SK-N-SH (cell line): ENCODE measurements at regions not wholly inside any gene's neighbourhood (a gene's known extent, or its start where the extent isn't known, plus 50 kb on each side); places are given as distances from the start of the nearest gene placed in this dataset.

Experiments
- CTCF ChIA-PET: fragments of 300-600, 350-600 bp; formaldehyde crosslinking; extraction: SDS; loops from one replicate; lab custom pipeline; 2021; lab: Yijun Ruan, JAX
- POLR2A ChIA-PET: fragments of 350-600 bp; sonication (Branson Sonifier 250); formaldehyde crosslinking; extraction: SDS; loops from one replicate; lab custom pipeline; 2020; ENCODE audit warnings: antibody characterized with exemption, inconsistent platforms; lab: Yijun Ruan, JAX
- DNase-seq: peaks from one replicate; pipeline ENCODE4 v3.0.0; 2012
- H2AFZ ChIP-seq: fragments of 200-600 bp; sonication (generic); 2 replicates; pipeline ENCODE4 v1.8.1; 2016; ENCODE audit warnings: antibody characterized with exemption, mild to moderate bottlenecking, low read depth
- H3F3A ChIP-seq: fragments of 200-600 bp; sonication (generic); replicated peaks from 2 replicates; pipeline ENCODE3; 2016; ENCODE audit warnings: antibody characterized with exemption, mild to moderate bottlenecking; ENCODE audit not compliant: insufficient read depth
- H3K27ac ChIP-seq, 2 experiments: fragments of 200-500 bp in 1 of 2; fragments of 200-600 bp in 1 of 2; sonication (Bioruptor generic) in 1 of 2; sonication (generic), shearing (Covaris generic) in 1 of 2; 2 replicates each; pipeline versions ENCODE4 v1.5.1 to v1.6.1; 2014 to 2016; ENCODE audit warnings: low read depth in 2 of 2, inconsistent platforms in 1 of 2, low read length in 1 of 2, mild to moderate bottlenecking in 1 of 2, mixed read lengths in 1 of 2
- H3K27me3 ChIP-seq: fragments of 200-600 bp; sonication (generic), shearing (Covaris generic); 2 replicates; pipeline ENCODE4 v1.6.1; 2016; ENCODE audit warnings: mixed run types; ENCODE audit not compliant: insufficient read depth
- H3K36me3 ChIP-seq, 2 experiments: fragments of 200-500 bp in 1 of 2; fragments of 200-600 bp in 1 of 2; sonication (Bioruptor generic) in 1 of 2; sonication (generic) in 1 of 2; replicated peaks in 1 of 2; 2 replicates each; pipeline versions ENCODE3 to v1.5.1; 2014 to 2016; ENCODE audit warnings: low read length in 1 of 2, mild to moderate bottlenecking in 1 of 2; ENCODE audit not compliant: insufficient read depth in 2 of 2, control insufficient read depth in 1 of 2
- H3K4me1 ChIP-seq, 2 experiments: fragments of 200-500 bp in 1 of 2; fragments of 200-600 bp in 1 of 2; sonication (Bioruptor generic) in 1 of 2; sonication (generic), shearing (Covaris generic) in 1 of 2; 2 replicates each; pipeline versions ENCODE4 v1.5.1 to v1.6.1; 2014 to 2016; ENCODE audit warnings: low read depth in 1 of 2, low read length in 1 of 2, mixed run types in 1 of 2; ENCODE audit not compliant: insufficient read depth in 2 of 2, control insufficient read depth in 1 of 2
- H3K4me2 ChIP-seq: fragments of 200-600 bp; sonication (generic), shearing (Covaris generic); 2 replicates; pipeline ENCODE4 v1.6.1; 2017; ENCODE audit warnings: mixed run types
- H3K4me3 ChIP-seq, 2 experiments: fragments of 200-500 bp in 1 of 2; fragments of 200-600 bp in 1 of 2; sonication (Bioruptor generic) in 1 of 2; sonication (generic), shearing (Covaris generic) in 1 of 2; 2 replicates each; pipeline versions ENCODE4 v1.5.1 to v1.8.1; 2014 to 2016; ENCODE audit warnings: low read depth in 2 of 2, inconsistent platforms in 1 of 2, low read length in 1 of 2, mild to moderate bottlenecking in 1 of 2, mixed read lengths in 1 of 2, moderate library complexity in 1 of 2
- H3K79me2 ChIP-seq: fragments of 200-600 bp; sonication (generic); 2 replicates; pipeline ENCODE4 v1.8.1; 2017; ENCODE audit warnings: mild to moderate bottlenecking; ENCODE audit not compliant: insufficient read depth
- H3K9ac ChIP-seq: fragments of 200-600 bp; sonication (generic); 2 replicates; pipeline ENCODE4 v1.6.1; 2017; ENCODE audit warnings: mixed run types
- H3K9me2 ChIP-seq: fragments of 200-600 bp; sonication (generic); 2 replicates; pipeline ENCODE4 v1.6.1; 2017; ENCODE audit warnings: mixed run types
- H3K9me3 ChIP-seq: fragments of 200-600 bp; sonication (generic); 2 replicates; pipeline ENCODE4 v1.6.1; 2017; ENCODE audit warnings: mixed run types, mild to moderate bottlenecking, moderate library complexity
- H4K20me1 ChIP-seq: fragments of 200-600 bp; sonication (generic); 2 replicates; pipeline ENCODE4 v1.6.1; 2017; ENCODE audit warnings: mild to moderate bottlenecking, mixed run types; ENCODE audit not compliant: insufficient read depth
- ELF1 ChIP-seq: IDR thresholded peaks from 2 replicates; pipeline ENCODE4 v1.4.0; 2012
- EP300 ChIP-seq, 2 experiments: IDR thresholded peaks; 2 replicates each; pipeline versions ENCODE4 v1.4.0 to v1.6.1; 2012; ENCODE audit warnings: borderline replicate concordance in 1 of 2, low read depth in 1 of 2, low read length in 1 of 2
- EZH2phosphoT487 ChIP-seq: fragments of 200-600 bp; sonication (generic); IDR thresholded peaks from 2 replicates; pipeline ENCODE4 v1.6.1; 2017; ENCODE audit warnings: low read depth, mixed run types, mild to moderate bottlenecking, antibody characterized with exemption, moderate library complexity, borderline replicate concordance
- FOSL2 ChIP-seq: IDR thresholded peaks from 2 replicates; pipeline ENCODE4 v1.4.0; 2012; ENCODE audit warnings: low read depth, mild to moderate bottlenecking, moderate library complexity, borderline replicate concordance
- FOXM1 ChIP-seq: IDR thresholded peaks from 2 replicates; pipeline ENCODE4 v1.4.0; 2012; ENCODE audit warnings: low read depth, mild to moderate bottlenecking
- GABPA ChIP-seq: IDR thresholded peaks from 2 replicates; pipeline ENCODE4 v1.4.0; 2012; ENCODE audit warnings: low read depth, mild to moderate bottlenecking
- GATA2 ChIP-seq: sonication (generic); formaldehyde crosslinking; IDR thresholded peaks from 2 replicates; pipeline ENCODE4 v1.5.0; 2020; ENCODE audit warnings: mild to moderate bottlenecking, missing genetic modification reagents
- NFIC ChIP-seq: IDR thresholded peaks from 2 replicates; pipeline ENCODE4 v1.4.0; 2012; ENCODE audit warnings: borderline replicate concordance
- PBX3 ChIP-seq: IDR thresholded peaks from 2 replicates; pipeline ENCODE4; 2012
- POLR2AphosphoS5 ChIP-seq: IDR thresholded peaks from 2 replicates; pipeline ENCODE4 v1.6.1; 2012; ENCODE audit warnings: low read depth, low read length
- RAD21 ChIP-seq: IDR thresholded peaks from 2 replicates; pipeline ENCODE4 v1.6.1; 2012; ENCODE audit warnings: mild to moderate bottlenecking, low read length
- RCOR1 ChIP-seq: fragments of 150-350 bp; IDR thresholded peaks from 2 replicates; pipeline ENCODE4 v1.6.1; 2017; ENCODE audit warnings: antibody characterized with exemption, low read length
- RXRA ChIP-seq: IDR thresholded peaks from 2 replicates; pipeline ENCODE4 v1.4.0; 2012; ENCODE audit warnings: low read depth, mild to moderate bottlenecking, borderline replicate concordance
- SIN3A ChIP-seq: IDR thresholded peaks from 2 replicates; pipeline ENCODE4 v1.6.1; 2012; ENCODE audit warnings: low read depth, mild to moderate bottlenecking, low read length, moderate library complexity, borderline replicate concordance
- TAF1 ChIP-seq: IDR thresholded peaks from 2 replicates; pipeline ENCODE4 v1.6.1; 2012; ENCODE audit warnings: low read depth, mild to moderate bottlenecking, low read length, moderate library complexity, borderline replicate concordance
- TCF12 ChIP-seq: IDR thresholded peaks from 2 replicates; pipeline ENCODE4 v1.4.0; 2012
- TEAD4 ChIP-seq: IDR thresholded peaks from 2 replicates; pipeline ENCODE4 v1.4.0; 2012; ENCODE audit warnings: mild to moderate bottlenecking, borderline replicate concordance; ENCODE audit not compliant: insufficient read depth
- YY1 ChIP-seq: IDR thresholded peaks from 2 replicates; pipeline ENCODE4 v1.4.0; 2012; ENCODE audit warnings: low read depth, mild to moderate bottlenecking
- WGBS: methylation state at CpG from one replicate; pipeline ENCODE4 v1.1.6; 2017; ENCODE audit warnings: low lambda C conversion rate; 5-methylcytosine and 5-hydroxymethylcytosine counted together
- TF ChIP-seq, protein P1 (sequence below): IDR thresholded peaks from 2 replicates; pipeline ENCODE4 v1.4.0; 2012; ENCODE audit warnings: low read depth, borderline replicate concordance
- TF ChIP-seq, protein P2 (sequence below): IDR thresholded peaks from 2 replicates; pipeline ENCODE4 v1.4.0; 2012; ENCODE audit warnings: low read depth, borderline replicate concordance
- TF ChIP-seq, protein P3 (sequence below): IDR thresholded peaks from 2 replicates; pipeline ENCODE4 v1.6.1; 2012; ENCODE audit warnings: mild to moderate bottlenecking, low read depth, low read length, moderate library complexity

DNA sequence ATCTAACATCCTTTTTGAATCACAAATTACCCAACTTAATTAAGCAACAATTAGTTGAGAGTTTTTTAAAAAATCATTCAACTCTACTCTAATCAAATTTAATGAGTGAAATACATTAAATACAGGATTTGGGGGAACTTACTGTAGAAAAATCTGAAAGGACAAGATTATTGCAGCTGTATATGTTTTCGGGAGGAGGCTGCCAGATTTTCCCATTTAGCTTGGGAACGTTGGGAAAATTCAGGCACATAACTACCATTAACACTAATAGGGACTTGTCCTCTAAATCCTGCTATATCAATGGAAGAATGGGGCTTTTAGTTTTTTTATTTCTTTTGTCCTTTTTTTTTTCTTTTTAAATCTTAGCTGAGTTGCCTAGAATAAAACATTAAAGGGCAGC is 691.4 kb upstream of the FZD8 start:
- Histone ChIP-seq H3K4me1 (no peaks in the 10 kb centered on the region), H3K4me2 (no peak overlapping the region), H3K27ac (no peak overlapping the region), H3K9me3 (no peaks in the 10 kb centered on the region), H3K36me3 (no peaks in the 10 kb centered on the region), H3K9me2 (no peaks in the 10 kb centered on the region), H3K4me3 (no peak overlapping the region), H3K9ac (no peak overlapping the region), H4K20me1 (no peaks in the 10 kb centered on the region), H2AFZ (no peak overlapping the region), H3K27me3 (no peaks in the 10 kb centered on the region), H3F3A (peaks cover 10% of the 10 kb centered on the region), H3K79me2 (no peaks in the 10 kb centered on the region)
- ChIA-PET CTCF (no interaction called here), POLR2A (no interaction called here)
- TF ChIP-seq, protein P1, sequence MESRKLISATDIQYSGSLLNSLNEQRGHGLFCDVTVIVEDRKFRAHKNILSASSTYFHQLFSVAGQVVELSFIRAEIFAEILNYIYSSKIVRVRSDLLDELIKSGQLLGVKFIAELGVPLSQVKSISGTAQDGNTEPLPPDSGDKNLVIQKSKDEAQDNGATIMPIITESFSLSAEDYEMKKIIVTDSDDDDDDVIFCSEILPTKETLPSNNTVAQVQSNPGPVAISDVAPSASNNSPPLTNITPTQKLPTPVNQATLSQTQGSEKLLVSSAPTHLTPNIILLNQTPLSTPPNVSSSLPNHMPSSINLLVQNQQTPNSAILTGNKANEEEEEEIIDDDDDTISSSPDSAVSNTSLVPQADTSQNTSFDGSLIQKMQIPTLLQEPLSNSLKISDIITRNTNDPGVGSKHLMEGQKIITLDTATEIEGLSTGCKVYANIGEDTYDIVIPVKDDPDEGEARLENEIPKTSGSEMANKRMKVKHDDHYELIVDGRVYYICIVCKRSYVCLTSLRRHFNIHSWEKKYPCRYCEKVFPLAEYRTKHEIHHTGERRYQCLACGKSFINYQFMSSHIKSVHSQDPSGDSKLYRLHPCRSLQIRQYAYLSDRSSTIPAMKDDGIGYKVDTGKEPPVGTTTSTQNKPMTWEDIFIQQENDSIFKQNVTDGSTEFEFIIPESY = no peak
- TF ChIP-seq, protein P2, sequence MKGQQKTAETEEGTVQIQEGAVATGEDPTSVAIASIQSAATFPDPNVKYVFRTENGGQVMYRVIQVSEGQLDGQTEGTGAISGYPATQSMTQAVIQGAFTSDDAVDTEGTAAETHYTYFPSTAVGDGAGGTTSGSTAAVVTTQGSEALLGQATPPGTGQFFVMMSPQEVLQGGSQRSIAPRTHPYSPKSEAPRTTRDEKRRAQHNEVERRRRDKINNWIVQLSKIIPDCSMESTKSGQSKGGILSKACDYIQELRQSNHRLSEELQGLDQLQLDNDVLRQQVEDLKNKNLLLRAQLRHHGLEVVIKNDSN = no peak
- TF ChIP-seq TAF1 = no peak
- no peak for TF ChIP-seq ELF1
- TF ChIP-seq EZH2phosphoT487 = no peak
- no peak for TF ChIP-seq RCOR1
- no peak for TF ChIP-seq GABPA
- TF ChIP-seq GATA2 (CRISPR knock-in tag) = no peak
- TF ChIP-seq FOXM1 = no peak
- TF ChIP-seq RXRA = no peak
- TF ChIP-seq SIN3A = no peak
- TF ChIP-seq FOSL2 = no peak
- no peak for TF ChIP-seq POLR2AphosphoS5
- no peak for TF ChIP-seq EP300 (IDR thresholded peaks at IDR 0.05; ENCODE audit: borderline replicate concordance in 1 of 2, low read depth in 1 of 2, low read length in 1 of 2)
- TF ChIP-seq YY1 = no peak
- no peak for TF ChIP-seq TEAD4
- 91% methylated on average over 2 of the region's 2 CpGs for WGBS
- no peak for DNase-seq

- Histone ChIP-seq H3K27ac (no peak overlapping the region), H4K20me1 (no peaks in the 10 kb centered on the region), H3K9me3 (no peaks in the 10 kb centered on the region), H3K27me3 (no peaks in the 10 kb centered on the region), H3K4me1 (no peaks in the 10 kb centered on the region), H3K79me2 (no peaks in the 10 kb centered on the region), H3K9me2 (no peaks in the 10 kb centered on the region), H2AFZ (no peak overlapping the region), H3K36me3 (no peaks in the 10 kb centered on the region), H3K4me2 (no peak overlapping the region), H3F3A (peaks cover 10% of the 10 kb centered on the region), H3K4me3 (no peak overlapping the region), H3K9ac (no peak overlapping the region)
- 92% methylated on average over 3 of the region's 3 CpGs for whole genome bisulfite sequencing
- POLR2A ChIA-PET = no interaction called here
- CTCF ChIA-PET = no interaction called here
- no peak for DNase-seq
- TF ChIP-seq, protein P3, sequence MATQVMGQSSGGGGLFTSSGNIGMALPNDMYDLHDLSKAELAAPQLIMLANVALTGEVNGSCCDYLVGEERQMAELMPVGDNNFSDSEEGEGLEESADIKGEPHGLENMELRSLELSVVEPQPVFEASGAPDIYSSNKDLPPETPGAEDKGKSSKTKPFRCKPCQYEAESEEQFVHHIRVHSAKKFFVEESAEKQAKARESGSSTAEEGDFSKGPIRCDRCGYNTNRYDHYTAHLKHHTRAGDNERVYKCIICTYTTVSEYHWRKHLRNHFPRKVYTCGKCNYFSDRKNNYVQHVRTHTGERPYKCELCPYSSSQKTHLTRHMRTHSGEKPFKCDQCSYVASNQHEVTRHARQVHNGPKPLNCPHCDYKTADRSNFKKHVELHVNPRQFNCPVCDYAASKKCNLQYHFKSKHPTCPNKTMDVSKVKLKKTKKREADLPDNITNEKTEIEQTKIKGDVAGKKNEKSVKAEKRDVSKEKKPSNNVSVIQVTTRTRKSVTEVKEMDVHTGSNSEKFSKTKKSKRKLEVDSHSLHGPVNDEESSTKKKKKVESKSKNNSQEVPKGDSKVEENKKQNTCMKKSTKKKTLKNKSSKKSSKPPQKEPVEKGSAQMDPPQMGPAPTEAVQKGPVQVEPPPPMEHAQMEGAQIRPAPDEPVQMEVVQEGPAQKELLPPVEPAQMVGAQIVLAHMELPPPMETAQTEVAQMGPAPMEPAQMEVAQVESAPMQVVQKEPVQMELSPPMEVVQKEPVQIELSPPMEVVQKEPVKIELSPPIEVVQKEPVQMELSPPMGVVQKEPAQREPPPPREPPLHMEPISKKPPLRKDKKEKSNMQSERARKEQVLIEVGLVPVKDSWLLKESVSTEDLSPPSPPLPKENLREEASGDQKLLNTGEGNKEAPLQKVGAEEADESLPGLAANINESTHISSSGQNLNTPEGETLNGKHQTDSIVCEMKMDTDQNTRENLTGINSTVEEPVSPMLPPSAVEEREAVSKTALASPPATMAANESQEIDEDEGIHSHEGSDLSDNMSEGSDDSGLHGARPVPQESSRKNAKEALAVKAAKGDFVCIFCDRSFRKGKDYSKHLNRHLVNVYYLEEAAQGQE = no peak
- no peak for TF ChIP-seq RAD21
- no peak for TF ChIP-seq RCOR1
- TF ChIP-seq GABPA = no peak
- TF ChIP-seq SIN3A = no peak
- no peak for TF ChIP-seq YY1
- TF ChIP-seq TCF12 = no peak
- no peak for TF ChIP-seq PBX3
- TF ChIP-seq NFIC = no peak
- no peak for TF ChIP-seq POLR2AphosphoS5
Measured at GRCh38 chr10:36332926-36333325, 690.8 kb upstream of the FZD8 start.
